Transverse colon (tissue), 4 donors: ENCODE measurements at regions not wholly inside any gene's neighbourhood (a gene's known extent, or its start where the extent isn't known, plus 50 kb on each side); places are given as distances from the start of the nearest gene placed in this dataset.
"Not testable (repeated sequence)": the region's sequence is repeated elsewhere in the genome, so short reads cannot be mapped to it uniquely, and the experiment has no call there.

Experiments
- DNase-seq: peaks from one replicate; pipeline ENCODE4 v3.0.0-alpha.2; 2019
- H3K27ac ChIP-seq, 4 donors: fragments of 200-600 bp; sonication (generic); 2 replicates each; pipeline ENCODE4 v1.5.1; 2016 to 2018; ENCODE audit warnings: inconsistent platforms in 4 of 4
- H3K27me3 ChIP-seq: fragments of 200-600 bp; sonication (generic); 2 replicates; pipeline ENCODE4 v1.5.1; 2017; ENCODE audit warnings: inconsistent platforms
- H3K36me3 ChIP-seq, 4 donors: fragments of 200-600 bp; sonication (generic); 2 replicates each; pipeline ENCODE4 v1.5.1; 2017 to 2019; ENCODE audit warnings: inconsistent platforms in 4 of 4
- H3K4me1 ChIP-seq, 4 donors: fragments of 200-600 bp; sonication (generic); 2 replicates each; pipeline ENCODE4 v1.5.1; 2017 to 2020; ENCODE audit warnings: inconsistent platforms in 4 of 4
- H3K4me3 ChIP-seq, 4 donors: fragments of 200-600 bp; sonication (generic); 1 replicate in 1 of 4; 2 replicates in 3 of 4; pipeline versions ENCODE4 v1.5.1 to v1.6.1; 2017 to 2019; ENCODE audit warnings: inconsistent platforms in 4 of 4
- H3K9me3 ChIP-seq, 2 donors: fragments of 200-600 bp; sonication (generic); 2 replicates each; pipeline ENCODE4 v1.5.1; 2017 to 2019; ENCODE audit warnings: inconsistent platforms in 2 of 2
- CTCF ChIP-seq, 5 experiments: fragments of 200-600 bp in 3 of 5; fragments of 450-650 bp in 2 of 5; sonication (generic) in 3 of 5; IDR thresholded peaks; 1 replicate in 2 of 5; 2 replicates in 3 of 5; pipeline ENCODE4 v1.5.1; 2016 to 2017; ENCODE audit warnings: antibody characterized with exemption in 5 of 5, inconsistent platforms in 3 of 5, mild to moderate bottlenecking in 2 of 5, moderate library complexity in 1 of 5
- EP300 ChIP-seq: sonication (generic); formaldehyde crosslinking; IDR thresholded peaks from one replicate; pipeline ENCODE4 v1.6.1; 2017; ENCODE audit warnings: antibody characterized with exemption, low read depth
- POLR2A ChIP-seq: fragments of 450-650 bp; IDR thresholded peaks from one replicate; pipeline ENCODE4 v1.6.1; 2016; ENCODE audit warnings: antibody characterized with exemption, mild to moderate bottlenecking, moderate library complexity
- POLR2AphosphoS5 ChIP-seq, 3 donors: sonication (generic); formaldehyde crosslinking; IDR thresholded peaks; one replicate each; pipeline ENCODE4 v1.6.1; 2016; ENCODE audit warnings: antibody characterized with exemption in 3 of 3
- WGBS, 2 donors: methylation state at CpG; one replicate each; pipeline ENCODE4 v1.1.5; 2018; ENCODE audit warnings: low coverage in 1 of 2; 5-methylcytosine and 5-hydroxymethylcytosine counted together
- in situ Hi-C, 4 donors: fragments of 200-750 bp; cut with MboI; loops; one replicate each; pipeline versions ENCODE4 v1.15.0 to v1.15.1; 2017; ENCODE audit warnings: low sequenced_read_pairs in 3 of 4, low pct_ligation_motif_present in 1 of 4, low pct_unique_long_range_greater_than_20kb in 1 of 4
- intact Hi-C: fragments of 100-400 bp; cut with DNase I; formaldehyde crosslinking; loops from one replicate; pipeline ENCODE4 v1.15.1; 2023; ENCODE audit warnings: low total_unique reads

GRCh38 chr3:124346487-124346886 lies 354.6 kb upstream of the ROPN1 start:
- in situ Hi-C loops (loop anchor here in 1 of 4 donors (10.0 kb wide), 1 partner anchor 118 kb away; no protein-coding TSS in a partner anchor), intact Hi-C loops (no loop called here)
- WGBS, 2 donors, result 95 to 100% methylated on average over 1 to 4 of the region's 4 CpGs
- Histone ChIP-seq H3K9me3 (no peaks in the 10 kb centered on the region), H3K4me1 (peaks cover 0 to 3% (median 0%) of the 10 kb centered on the region in 4 donors), H3K4me3 (no peak overlapping the region), H3K27ac (no peak overlapping the region), H3K36me3 (no peaks in the 10 kb centered on the region), H3K27me3 (no peaks in the 10 kb centered on the region)
- no peak for DNase-seq
- no peak for TF ChIP-seq POLR2A
- TF ChIP-seq CTCF (IDR thresholded peaks at IDR 0.05), result no peak
- TF ChIP-seq POLR2AphosphoS5 (IDR thresholded peaks at IDR 0.05), result no peak
- TF ChIP-seq EP300, result no peak

- Histone ChIP-seq H3K27ac (no peak overlapping the region), H3K27me3 (no peaks in the 10 kb centered on the region), H3K36me3 (no peaks in the 10 kb centered on the region), H3K4me1 (peaks cover 0 to 3% (median 0%) of the 10 kb centered on the region in 4 donors), H3K9me3 (no peaks in the 10 kb centered on the region), H3K4me3 (no peak overlapping the region)
- TF ChIP-seq CTCF (IDR thresholded peaks at IDR 0.05) (no peak), POLR2AphosphoS5 (IDR thresholded peaks at IDR 0.05) (no peak), EP300 (no peak), POLR2A (no peak)
- intact Hi-C loops (no loop called here), in situ Hi-C loops (loop anchor here in 1 of 4 donors (10.0 kb wide), 1 partner anchor 117 kb away; no protein-coding TSS in a partner anchor)
- no peak for DNase-seq
- 74 to 92% methylated on average over 2 of the region's 2 CpGs for WGBS, 2 donors
Measured at GRCh38 chr3:124347418-124347817, 355.5 kb upstream of the ROPN1 start.

- WGBS, 2 donors, result 88 to 93% methylated on average over 4 to 5 of the region's 5 CpGs
- intact Hi-C loops, H3K27ac ChIP-seq, H3K36me3 ChIP-seq, H3K4me3 ChIP-seq, DNase-seq, H3K4me1 ChIP-seq, H3K9me3 ChIP-seq, H3K27me3 ChIP-seq: not testable (repeated sequence)
- in situ Hi-C loops, result loop anchor here in 1 of 4 donors (10.0 kb wide), 1 partner anchor 116 kb away; no protein-coding TSS in a partner anchor
Measured at GRCh38 chr3:124348555-124348954, 356.6 kb upstream of the ROPN1 start.

GRCh38 chr3:124351430-124352148 lies 359.7 kb upstream of the ROPN1 start:
- Histone ChIP-seq H3K4me1 (peaks cover 0 to 3% (median 0%) of the 10 kb centered on the region in 4 donors), H3K36me3 (no peaks in the 10 kb centered on the region), H3K27ac (no peak overlapping the region), H3K9me3 (no peaks in the 10 kb centered on the region), H3K4me3 (no peak overlapping the region), H3K27me3 (no peaks in the 10 kb centered on the region)
- WGBS, 2 donors, result 30 to 52% methylated on average over 2 to 4 of the region's 4 CpGs
- DNase-seq, result no peak
- intact Hi-C loops, result loop anchor here (10.0 kb wide), 1 partner anchor 113 kb away; no protein-coding TSS in a partner anchor
- in situ Hi-C loops, result loop anchor here in 1 of 4 donors (5.0 kb wide), 1 partner anchor 116 kb away; no protein-coding TSS in a partner anchor
- TF ChIP-seq POLR2A (no peak), CTCF (IDR thresholded peaks at IDR 0.05) (peak; percentile 48 to 66 (median 51)), EP300 (no peak), POLR2AphosphoS5 (IDR thresholded peaks at IDR 0.05) (no peak)
